Activated CD4-positive, alpha-beta T cell treated with anti-CD3 and anti-CD28 coated beads, Interleukin-2, amount 50 U/mL, for 24 hours (primary cell): ENCODE measurements at regions not wholly inside any gene's neighbourhood (a gene's known extent, or its start where the extent isn't known, plus 50 kb on each side); places are given as distances from the start of the nearest gene placed in this dataset.
A peak's percentile ranks its signal among the peaks of the same experiment; 100 is the strongest.
"Not testable (repeated sequence)": the region's sequence is repeated elsewhere in the genome, so short reads cannot be mapped to it uniquely, and the experiment has no call there.

ENCODE experiments used
- DNase-seq, 2 donors: peaks; one replicate each; pipeline ENCODE4 v3.0.0-alpha.2; 2020; ENCODE audit warnings: low read depth in 1 of 2, low spot score in 1 of 2

GRCh38 chrY:14344648-14345333 is 179.5 kb upstream of the NLGN4Y start:
- DNase-seq = peak in 1 of 2 donors; percentile 33

- no peak for DNase-seq
These were observed 172.7 kb upstream of the NLGN4Y start for GRCh38 chrY:14351590-14351989.

- DNase-seq = no peak
These were observed 168.2 kb upstream of the NLGN4Y start for GRCh38 chrY:14356154-14356553.

GRCh38 chrY:14360748-14361500 is 163.4 kb upstream of the NLGN4Y start:
- no peak for DNase-seq

- no peak for DNase-seq
These were observed 150.7 kb upstream of the NLGN4Y start for GRCh38 chrY:14373608-14374007.

DNA sequence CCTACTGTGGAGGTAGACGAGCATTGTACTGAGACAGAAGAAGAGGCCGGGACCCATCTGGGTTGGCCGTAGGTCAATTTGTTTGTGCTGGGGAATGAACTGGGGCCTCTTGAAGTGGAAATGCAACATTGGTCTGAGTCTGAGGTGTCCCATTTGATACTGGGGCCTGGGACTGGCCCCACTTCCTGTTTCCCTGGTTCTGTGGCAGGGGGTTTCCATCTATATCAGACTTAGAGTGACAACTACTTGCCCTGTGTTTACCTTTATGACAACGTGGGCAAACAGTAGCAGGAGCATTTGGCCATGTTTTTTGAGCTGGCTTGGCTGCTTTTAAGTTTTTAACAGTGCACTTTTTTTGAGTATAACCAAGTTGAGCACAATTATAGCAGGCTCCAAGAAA is 146.1 kb upstream of the NLGN4Y start:
- no peak for DNase-seq

DNA sequence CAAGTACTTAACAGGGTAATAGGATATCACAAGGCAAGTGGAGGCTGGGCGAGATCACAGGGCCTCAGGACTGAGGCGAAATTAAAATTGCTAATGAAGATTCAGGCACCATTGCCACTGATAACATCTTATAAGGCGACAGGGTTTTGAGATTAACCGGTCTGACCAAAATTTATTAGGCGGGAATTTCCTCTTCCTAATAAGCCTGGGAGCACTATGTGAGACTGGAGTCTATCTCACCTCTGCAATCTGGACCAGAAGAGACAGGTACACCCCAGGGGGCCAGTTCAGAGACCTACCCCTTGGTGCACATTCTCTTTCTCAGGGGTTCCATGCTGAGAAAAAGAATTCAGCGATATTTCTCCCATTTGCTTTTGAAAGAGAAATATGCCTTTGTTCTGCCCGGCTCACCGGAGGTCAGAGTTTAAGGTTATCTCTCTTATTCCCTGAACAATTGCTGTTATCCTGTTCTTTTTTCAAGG is 113.7 kb upstream of the NLGN4Y start:
- not testable (repeated sequence) for DNase-seq

DNA sequence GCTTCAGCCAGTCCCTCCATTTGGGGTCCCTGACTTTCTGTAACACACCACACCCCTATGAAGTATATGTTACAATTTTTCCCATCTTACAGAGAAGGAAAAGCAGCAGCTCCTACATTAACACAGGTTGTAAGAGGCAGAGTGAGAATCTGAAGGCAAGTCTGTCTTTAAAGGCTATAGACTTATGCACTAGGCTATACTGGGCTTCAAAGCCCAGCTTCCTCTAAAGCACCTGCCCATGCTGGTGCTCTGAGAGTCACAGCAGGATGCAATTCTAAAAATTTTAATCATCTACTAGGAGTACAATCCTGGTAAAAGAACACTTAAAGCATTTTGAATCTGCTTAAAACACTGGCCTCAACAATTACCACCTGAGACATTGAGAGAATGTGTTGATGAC is 113.0 kb upstream of the NLGN4Y start:
- DNase-seq = no peak

DNA sequence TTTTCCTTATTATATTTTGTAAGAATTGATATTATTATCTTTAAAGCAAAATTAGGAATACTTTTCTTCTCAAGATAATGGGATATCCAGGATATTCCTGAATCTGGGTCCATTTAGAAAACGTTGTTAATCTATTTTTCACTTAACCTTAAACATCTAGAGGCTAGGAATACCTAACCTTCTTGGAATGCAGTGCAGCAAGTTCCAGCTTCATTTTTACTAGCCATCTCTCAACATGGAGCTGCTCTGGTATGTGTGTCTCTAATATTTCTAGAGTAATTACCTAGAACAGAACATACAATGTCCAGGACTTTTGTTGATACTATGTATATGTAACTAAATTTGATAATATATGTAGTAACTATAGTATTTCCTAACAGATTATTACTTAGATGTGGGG is 87.8 kb upstream of the NLGN4Y start:
- no peak for DNase-seq

DNA sequence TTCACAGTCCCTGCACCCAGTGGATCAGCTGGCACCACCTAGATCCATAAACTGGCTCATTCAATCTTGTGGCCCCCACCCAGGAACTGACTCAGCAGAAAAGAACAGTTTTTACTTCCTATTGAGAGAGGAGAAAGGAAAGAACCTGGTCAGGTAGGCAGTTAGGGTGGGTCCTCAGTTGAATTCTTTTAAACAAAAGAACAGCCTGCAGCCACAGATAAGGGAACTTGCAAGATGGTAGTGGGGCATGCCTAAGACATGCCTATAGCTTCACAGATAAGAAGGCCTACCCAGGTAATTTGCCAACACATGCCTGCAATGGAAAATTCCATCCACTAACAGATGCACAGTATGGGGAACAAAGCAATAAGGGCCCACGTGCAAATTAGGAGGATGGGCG is 86.7 kb upstream of the NLGN4Y start:
- no peak for DNase-seq

GRCh38 chrY:14438395-14438794 is 85.9 kb upstream of the NLGN4Y start:
- no peak for DNase-seq

- no peak for DNase-seq
These were observed 79.8 kb upstream of the NLGN4Y start for GRCh38 chrY:14444550-14444949.

- DNase-seq = no peak
These were observed 56.1 kb upstream of the NLGN4Y start for GRCh38 chrY:14468151-14468683.

- no peak for DNase-seq
These were observed 51.9 kb upstream of the NLGN4Y start for GRCh38 chrY:14472421-14472820.

DNA sequence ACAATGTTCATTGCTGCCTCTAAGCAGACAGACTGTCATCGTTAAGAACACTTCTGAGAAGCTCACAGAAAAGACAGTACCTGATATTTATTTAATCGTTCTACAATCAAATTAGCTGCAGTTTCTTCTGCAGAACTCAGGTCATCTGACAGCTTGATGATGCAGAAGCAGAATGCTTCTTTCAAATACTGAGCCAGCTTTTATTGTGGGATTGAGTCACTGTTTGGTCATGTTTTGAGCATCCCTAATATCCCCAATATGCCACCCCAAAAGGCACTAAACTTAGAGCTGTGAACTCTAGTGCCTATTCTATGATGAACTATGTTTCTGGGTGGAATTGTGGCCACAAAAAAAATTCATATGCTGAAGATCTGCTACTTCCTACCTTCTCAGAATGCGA is 51.0 kb upstream of the NLGN4Y start:
- no peak for DNase-seq
